Esophagus (tissue), 2 donors: ENCODE measurements at regions not wholly inside any gene's neighbourhood (a gene's known extent, or its start where the extent isn't known, plus 50 kb on each side); places are given as distances from the start of the nearest gene placed in this dataset.
"Not testable (repeated sequence)": the region's sequence is repeated elsewhere in the genome, so short reads cannot be mapped to it uniquely, and the experiment has no call there.

Experiments
- H3K27ac ChIP-seq, 2 donors: one replicate each; pipeline ENCODE4 v1.5.1; 2013; ENCODE audit warnings: low read depth in 2 of 2, mild to moderate bottlenecking in 2 of 2, inconsistent platforms in 1 of 2, low read length in 1 of 2, moderate library complexity in 1 of 2
- H3K27me3 ChIP-seq, 2 donors: one replicate each; pipeline ENCODE4 v1.6.1; 2013; ENCODE audit warnings: low read length in 2 of 2, control low read depth in 1 of 2, mild to moderate bottlenecking in 1 of 2; ENCODE audit not compliant: insufficient read depth in 2 of 2, control insufficient read depth in 1 of 2
- H3K36me3 ChIP-seq, 2 donors: one replicate each; pipeline ENCODE4 v1.6.1; 2013; ENCODE audit warnings: low read length in 1 of 2; ENCODE audit not compliant: control insufficient read depth in 2 of 2, insufficient read depth in 2 of 2
- H3K4me1 ChIP-seq, 2 donors: one replicate each; pipeline ENCODE4 v1.6.1; 2013; ENCODE audit warnings: low read length in 1 of 2; ENCODE audit not compliant: control insufficient read depth in 2 of 2, insufficient read depth in 2 of 2
- H3K4me3 ChIP-seq, 2 donors: one replicate each; pipeline ENCODE4 v1.5.1; 2013; ENCODE audit warnings: low read length in 2 of 2, mild to moderate bottlenecking in 2 of 2, low read depth in 1 of 2, moderate library complexity in 1 of 2
- H3K9me3 ChIP-seq, 2 donors: one replicate each; pipeline ENCODE4 v1.6.1; 2013; ENCODE audit warnings: mild to moderate bottlenecking in 2 of 2, low read depth in 1 of 2, low read length in 1 of 2, moderate library complexity in 1 of 2; ENCODE audit not compliant: control insufficient read depth in 2 of 2, insufficient read depth in 1 of 2
- WGBS, 2 donors: extraction: QIAGEN DNeasy Blood & Tissue Kit; methylation state at CpG; one replicate each; pipeline ENCODE4 v1.1.7; 2013; 5-methylcytosine and 5-hydroxymethylcytosine counted together
- donor health status: healthy with polysubstance abuse.
- donor health status: Bipolar disorder and iron deficiency.

- 91 to 94% methylated on average over 5 of the region's 5 CpGs for WGBS, 2 donors
- Histone ChIP-seq H3K9me3 (no peaks in the 10 kb centered on the region), H3K27me3 (no peaks in the 10 kb centered on the region), H3K27ac (no peak overlapping the region), H3K36me3 (no peaks in the 10 kb centered on the region), H3K4me1 (no peaks in the 10 kb centered on the region), H3K4me3 (no peak overlapping the region)
Measured at GRCh38 chr1:220942278-220942677, 63.0 kb downstream of the HLX start.

GRCh38 chr1:220942914-220943313 is 63.7 kb downstream of the HLX start:
- H3K36me3 ChIP-seq, H3K27ac ChIP-seq, H3K27me3 ChIP-seq, H3K9me3 ChIP-seq, H3K4me3 ChIP-seq, H3K4me1 ChIP-seq: not testable (repeated sequence)
- WGBS, 2 donors = 87 to 93% methylated on average over 2 of the region's 2 CpGs

- Histone ChIP-seq H3K36me3 (no peaks in the 10 kb centered on the region), H3K4me1 (no peaks in the 10 kb centered on the region), H3K4me3 (no peak overlapping the region), H3K27ac (no peak overlapping the region), H3K9me3 (no peaks in the 10 kb centered on the region), H3K27me3 (no peaks in the 10 kb centered on the region)
- WGBS, 2 donors = 53 to 54% methylated on average over 2 of the region's 2 CpGs
Measured at GRCh38 chr1:220943319-220943996, 64.2 kb downstream of the HLX start.

GRCh38 chr1:220950576-220950975 is 71.3 kb downstream of the HLX start:
- Histone ChIP-seq H3K4me3 (no peak overlapping the region), H3K27me3 (no peaks in the 10 kb centered on the region), H3K9me3 (no peaks in the 10 kb centered on the region), H3K4me1 (no peaks in the 10 kb centered on the region), H3K36me3 (no peaks in the 10 kb centered on the region), H3K27ac (no peak overlapping the region)

- Histone ChIP-seq H3K27me3 (no peaks in the 10 kb centered on the region), H3K9me3 (no peaks in the 10 kb centered on the region)
- 30 to 33% methylated on average over 3 of the region's 3 CpGs for WGBS, 2 donors
Measured at GRCh38 chr1:220952961-220953643, 73.9 kb downstream of the HLX start.

GRCh38 chr1:220954321-220955075 is 75.3 kb downstream of the HLX start:
- Histone ChIP-seq H3K36me3 (no peaks in the 10 kb centered on the region), H3K9me3 (no peaks in the 10 kb centered on the region), H3K27ac (no peak overlapping the region), H3K4me3 (no peak overlapping the region), H3K27me3 (no peaks in the 10 kb centered on the region), H3K4me1 (no peaks in the 10 kb centered on the region)
- WGBS, 2 donors = 76 to 80% methylated on average over 5 of the region's 5 CpGs

More at GRCh38 chr1:220952961-220953643, 73.9 kb downstream of the HLX start:
- Histone ChIP-seq H3K36me3 (no peaks in the 10 kb centered on the region), H3K4me1 (no peaks in the 10 kb centered on the region), H3K27ac (no peak overlapping the region), H3K4me3 (no peak overlapping the region)

GRCh38 chr1:220955116-220955515 is 75.9 kb downstream of the HLX start:
- H3K4me3 ChIP-seq = no peak overlapping the region
- 75 to 82% methylated on average over 4 of the region's 4 CpGs for WGBS, 2 donors

GRCh38 chr1:220956501-220957232 is 77.4 kb downstream of the HLX start:
- H3K4me1 ChIP-seq = no peaks in the 10 kb centered on the region
- H3K27me3 ChIP-seq = no peaks in the 10 kb centered on the region
- no peak overlapping the region for H3K4me3 ChIP-seq
- WGBS, 2 donors = 44 to 50% methylated on average over 2 of the region's 2 CpGs
- no peaks in the 10 kb centered on the region for H3K36me3 ChIP-seq
- H3K9me3 ChIP-seq = no peaks in the 10 kb centered on the region
- H3K27ac ChIP-seq = no peak overlapping the region

More at GRCh38 chr1:220955116-220955515, 75.9 kb downstream of the HLX start:
- Histone ChIP-seq H3K36me3 (no peaks in the 10 kb centered on the region), H3K27ac (no peak overlapping the region), H3K4me1 (no peaks in the 10 kb centered on the region), H3K27me3 (no peaks in the 10 kb centered on the region), H3K9me3 (no peaks in the 10 kb centered on the region)

- no peaks in the 10 kb centered on the region for H3K4me1 ChIP-seq
- no peak overlapping the region for H3K4me3 ChIP-seq
- no peak overlapping the region for H3K27ac ChIP-seq
- H3K36me3 ChIP-seq = no peaks in the 10 kb centered on the region
- 59 to 66% methylated on average over 3 of the region's 3 CpGs for WGBS, 2 donors
- H3K27me3 ChIP-seq = no peaks in the 10 kb centered on the region
- no peaks in the 10 kb centered on the region for H3K9me3 ChIP-seq
Measured at GRCh38 chr1:220957233-220957605, 78.0 kb downstream of the HLX start.
